ENCODE measurements at regions not wholly inside any gene's neighbourhood (a gene's known extent, or its start where the extent isn't known, plus 50 kb on each side); places are given as distances from the start of the nearest gene placed in this dataset.
A peak's percentile ranks its signal among the peaks of the same experiment; 100 is the strongest.

GRCh38 chr3:57009802-57010201 lies 50.7 kb upstream of the SPATA12 start:
- ChIA-PET POLR2A (no interaction called here), CTCF (interaction anchor here (0.5 to 1.0 kb wide), 2 partner anchors 19 to 210 kb away, joined by 3 read pairs; no protein-coding TSS in a partner anchor)
- intact Hi-C loops (cut with DNase I, micrococcal nuclease) = no loop called here
- Mint-ChIP-seq H3K4me3 (no peak overlapping the region), H3K4me1 (peaks cover 5% of the 10 kb centered on the region), H3K36me3 (ENCODE audit: low read depth) (no peaks in the 10 kb centered on the region), H3K9me3 (ENCODE audit: low read depth) (peaks cover 4% of the 10 kb centered on the region), H3K27ac (no peak overlapping the region), H3K27me3 (peaks cover 2% of the 10 kb centered on the region)
- ATAC-seq (no peak), DNase-seq (no peak)

- Mint-ChIP-seq H3K27me3 (peaks cover 2% of the 10 kb centered on the region), H3K4me1 (peaks cover 5% of the 10 kb centered on the region), H3K4me3 (no peak overlapping the region), H3K27ac (no peak overlapping the region), H3K9me3 (ENCODE audit: low read depth) (peaks cover 4% of the 10 kb centered on the region), H3K36me3 (ENCODE audit: low read depth) (no peaks in the 10 kb centered on the region)
- DNase-seq = no peak
- ChIA-PET POLR2A (no interaction called here), CTCF (interaction anchor here (1.0 to 6.2 kb wide), 2 partner anchors 14 to 19 kb away, joined by 3 to 30 read pairs; no protein-coding TSS in a partner anchor)
- intact Hi-C loops (cut with DNase I, micrococcal nuclease) = no loop called here
- ATAC-seq = no peak
Measured at GRCh38 chr3:57009367-57009766, 51.1 kb upstream of the SPATA12 start.

- Mint-ChIP-seq H3K27ac (peak overlapping the region; percentile 59), H3K4me1 (peaks cover 5% of the 10 kb centered on the region), H3K4me3 (no peak overlapping the region), H3K9me3 (ENCODE audit: low read depth) (no peaks in the 10 kb centered on the region), H3K36me3 (ENCODE audit: low read depth) (no peaks in the 10 kb centered on the region), H3K27me3 (peaks cover 2% of the 10 kb centered on the region)
- ATAC-seq = peak; percentile 83
- ChIA-PET CTCF (interaction anchor here (0.5 to 6.2 kb wide), 5 partner anchors 12 to 48 kb away, joined by 3 to 30 read pairs (median 4); no protein-coding TSS in a partner anchor), POLR2A (interaction anchor here (0.6 kb wide), 1 partner anchor 305 kb away, joined by 7 read pairs; no protein-coding TSS in a partner anchor)
- DNase-seq = peak; percentile 53
- intact Hi-C loops (cut with DNase I, micrococcal nuclease) = no loop called here
Measured at GRCh38 chr3:57007521-57008460, 52.7 kb upstream of the SPATA12 start.

DNA sequence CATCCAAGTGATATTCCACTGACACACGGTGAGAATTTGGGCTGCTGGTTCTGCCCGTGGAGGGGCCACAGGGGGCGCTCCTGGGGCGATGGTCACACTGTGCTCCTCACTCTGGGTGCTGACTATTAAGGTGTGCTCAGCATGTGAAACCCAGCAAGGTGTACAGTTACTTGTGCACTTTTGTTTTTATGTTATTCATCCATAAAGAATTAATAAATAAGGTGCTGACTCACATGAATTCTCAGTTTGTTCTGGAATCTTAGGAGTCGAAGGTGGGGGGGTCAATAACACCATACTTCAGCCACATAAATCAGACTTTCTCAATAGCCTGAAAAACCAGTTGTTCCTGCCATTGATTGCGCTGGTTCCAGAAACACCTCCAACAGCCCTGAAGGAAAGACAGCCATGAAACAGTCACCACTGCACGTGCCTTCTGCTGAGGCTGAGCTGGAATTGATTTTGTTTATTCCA lies 53.5 kb upstream of the SPATA12 start:
- POLR2A ChIA-PET = no interaction called here
- Mint-ChIP-seq H3K9me3 (ENCODE audit: low read depth) (no peaks in the 10 kb centered on the region), H3K36me3 (ENCODE audit: low read depth) (no peaks in the 10 kb centered on the region), H3K4me1 (peaks cover 5% of the 10 kb centered on the region), H3K4me3 (no peak overlapping the region), H3K27me3 (peaks cover 2% of the 10 kb centered on the region), H3K27ac (no peak overlapping the region)
- CTCF ChIA-PET = interaction anchor here (0.5 to 6.2 kb wide), 4 partner anchors 11 to 24 kb away, joined by 3 to 30 read pairs (median 4); no protein-coding TSS in a partner anchor
- intact Hi-C loops (cut with DNase I, micrococcal nuclease) = no loop called here
- no peak for DNase-seq
- no peak for ATAC-seq

DNA sequence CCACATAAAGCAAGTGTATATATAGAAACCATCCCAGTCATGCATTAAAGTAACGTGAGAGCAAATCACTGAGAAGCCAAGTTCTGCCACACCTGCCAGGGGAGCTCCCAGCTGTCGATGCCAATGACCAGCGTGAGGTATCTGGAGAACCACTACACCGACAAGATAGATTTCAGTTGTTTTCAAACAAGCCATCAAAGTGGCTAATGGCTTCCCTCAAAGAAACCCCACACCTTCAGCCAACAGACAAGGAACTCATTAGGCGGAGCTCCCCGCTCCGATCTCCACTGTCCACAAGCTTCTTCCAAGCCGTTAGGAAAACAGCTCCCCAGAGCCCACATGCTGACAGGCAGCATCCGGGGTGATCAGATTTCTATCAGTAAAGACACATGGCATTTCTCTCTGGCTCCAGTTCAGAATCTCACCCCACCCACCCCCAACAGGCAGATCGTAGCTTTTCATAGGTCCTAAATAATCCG lies 54.2 kb upstream of the SPATA12 start:
- DNase-seq = no peak
- ChIA-PET POLR2A (no interaction called here), CTCF (interaction anchor here (6.2 kb wide), 1 partner anchor 11 kb away, joined by 30 read pairs; no protein-coding TSS in a partner anchor)
- Mint-ChIP-seq H3K4me1 (peaks cover 5% of the 10 kb centered on the region), H3K9me3 (ENCODE audit: low read depth) (no peaks in the 10 kb centered on the region), H3K4me3 (no peak overlapping the region), H3K36me3 (ENCODE audit: low read depth) (no peaks in the 10 kb centered on the region), H3K27me3 (peaks cover 2% of the 10 kb centered on the region), H3K27ac (no peak overlapping the region)
- ATAC-seq = no peak
- intact Hi-C loops (cut with DNase I, micrococcal nuclease) = no loop called here

GRCh38 chr3:57004229-57004628 lies 56.2 kb upstream of the SPATA12 start:
- Mint-ChIP-seq H3K27ac (no peak overlapping the region), H3K27me3 (peaks cover 2% of the 10 kb centered on the region), H3K4me1 (peaks cover 5% of the 10 kb centered on the region), H3K36me3 (ENCODE audit: low read depth) (no peaks in the 10 kb centered on the region), H3K9me3 (ENCODE audit: low read depth) (no peaks in the 10 kb centered on the region), H3K4me3 (no peak overlapping the region)
- ChIA-PET POLR2A (no interaction called here), CTCF (interaction anchor here (6.2 kb wide), 1 partner anchor 9 kb away, joined by 30 read pairs; no protein-coding TSS in a partner anchor)
- ATAC-seq = no peak
- no peak for DNase-seq
- intact Hi-C loops (cut with DNase I, micrococcal nuclease) = no loop called here

GRCh38 chr3:57003676-57004075 lies 56.8 kb upstream of the SPATA12 start:
- Mint-ChIP-seq H3K27ac (no peak overlapping the region), H3K9me3 (ENCODE audit: low read depth) (no peaks in the 10 kb centered on the region), H3K4me1 (peaks cover 5% of the 10 kb centered on the region), H3K4me3 (no peak overlapping the region), H3K36me3 (ENCODE audit: low read depth) (no peaks in the 10 kb centered on the region), H3K27me3 (peaks cover 2% of the 10 kb centered on the region)
- ChIA-PET POLR2A (no interaction called here), CTCF (interaction anchor here (6.2 kb wide), 1 partner anchor 8 kb away, joined by 30 read pairs; no protein-coding TSS in a partner anchor)
- DNase-seq (no peak), ATAC-seq (no peak)
- intact Hi-C loops (cut with DNase I, micrococcal nuclease) = no loop called here

GRCh38 chr3:57001356-57001755 lies 59.1 kb upstream of the SPATA12 start:
- Mint-ChIP-seq H3K27ac (no peak overlapping the region), H3K4me3 (no peak overlapping the region), H3K4me1 (no peaks in the 10 kb centered on the region), H3K27me3 (peaks cover 2% of the 10 kb centered on the region), H3K36me3 (ENCODE audit: low read depth) (no peaks in the 10 kb centered on the region), H3K9me3 (ENCODE audit: low read depth) (no peaks in the 10 kb centered on the region)
- DNase-seq = no peak
- POLR2A ChIA-PET = no interaction called here
- intact Hi-C loops (cut with DNase I, micrococcal nuclease) = no loop called here
- CTCF ChIA-PET = no interaction called here
- no peak for ATAC-seq

DNA sequence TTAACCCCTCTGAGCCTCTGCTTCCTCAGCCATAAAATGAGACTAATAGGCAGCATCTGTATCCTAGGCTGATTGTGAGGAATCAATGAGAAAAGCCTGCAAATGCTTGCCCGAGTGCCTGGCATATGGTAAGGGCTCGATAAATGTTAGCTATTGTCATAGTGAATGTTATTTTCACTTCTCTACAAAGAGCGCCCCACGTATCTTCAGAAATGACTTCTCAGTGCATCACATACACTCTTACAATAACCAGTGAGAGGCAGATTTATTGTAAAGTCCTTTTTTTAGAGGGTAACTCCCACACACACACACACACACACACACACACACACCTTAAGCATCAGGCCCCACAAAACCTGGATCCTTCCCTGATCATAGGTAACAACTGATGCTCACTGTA lies 60.5 kb upstream of the SPATA12 start:
- H3K9me3 Mint-ChIP-seq (ENCODE audit: low read depth) = no peaks in the 10 kb centered on the region
- H3K36me3 Mint-ChIP-seq (ENCODE audit: low read depth) = no peaks in the 10 kb centered on the region
- no peak overlapping the region for H3K4me3 Mint-ChIP-seq
- ChIA-PET CTCF (interaction anchor here (0.7 to 2.2 kb wide), 3 partner anchors 11 to 208 kb away, joined by 3 to 10 read pairs (median 4); no protein-coding TSS in a partner anchor), POLR2A (no interaction called here)
- DNase-seq = no peak
- H3K4me1 Mint-ChIP-seq = peaks cover 3% of the 10 kb centered on the region
- intact Hi-C loops (cut with DNase I, micrococcal nuclease) = no loop called here
- ATAC-seq = no peak
- H3K27me3 Mint-ChIP-seq = peaks cover 2% of the 10 kb centered on the region
- no peak overlapping the region for H3K27ac Mint-ChIP-seq

GRCh38 chr3:56999547-56999946 lies 60.9 kb upstream of the SPATA12 start:
- no peaks in the 10 kb centered on the region for H3K9me3 Mint-ChIP-seq (ENCODE audit: low read depth)
- ChIA-PET CTCF (interaction anchor here (0.6 to 2.2 kb wide), 6 partner anchors 10 to 1493 kb away, joined by 3 to 10 read pairs (median 4); no protein-coding TSS in a partner anchor), POLR2A (no interaction called here)
- no peak overlapping the region for H3K4me3 Mint-ChIP-seq
- H3K4me1 Mint-ChIP-seq = peaks cover 3% of the 10 kb centered on the region
- no peaks in the 10 kb centered on the region for H3K36me3 Mint-ChIP-seq (ENCODE audit: low read depth)
- ATAC-seq (no peak), DNase-seq (no peak)
- no peak overlapping the region for H3K27ac Mint-ChIP-seq
- intact Hi-C loops (cut with DNase I, micrococcal nuclease) = no loop called here
- H3K27me3 Mint-ChIP-seq = peaks cover 2% of the 10 kb centered on the region

DNA sequence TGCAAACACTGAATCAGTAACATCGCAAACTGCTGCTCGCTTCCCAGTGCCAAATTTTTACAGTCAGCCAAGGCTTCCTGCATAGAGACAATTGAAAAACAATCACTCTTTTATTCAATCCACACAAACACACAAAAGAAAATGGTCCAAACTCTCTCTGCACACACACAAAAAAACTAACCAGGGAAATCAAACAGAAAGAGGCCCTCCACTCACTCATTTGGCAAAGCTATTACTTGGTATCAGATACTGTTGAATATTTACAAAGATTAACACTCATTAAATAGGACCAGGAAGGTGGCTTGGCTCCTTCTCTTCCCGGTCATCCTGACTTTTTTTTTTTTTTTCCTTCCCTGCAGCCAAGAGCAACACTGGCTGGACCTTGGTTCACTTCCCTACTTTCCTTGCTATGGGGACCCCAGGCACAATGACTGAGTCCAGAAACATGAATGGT lies 62.4 kb upstream of the SPATA12 start:
- no peak overlapping the region for H3K27ac Mint-ChIP-seq
- H3K4me3 Mint-ChIP-seq = no peak overlapping the region
- CTCF ChIA-PET = interaction anchor here (0.6 to 3.5 kb wide), 7 partner anchors 9 to 215 kb away, joined by 3 to 16 read pairs (median 5); no protein-coding TSS in a partner anchor
- DNase-seq = no peak
- H3K4me1 Mint-ChIP-seq = peaks cover 3% of the 10 kb centered on the region
- H3K9me3 Mint-ChIP-seq (ENCODE audit: low read depth) = no peaks in the 10 kb centered on the region
- intact Hi-C loops (cut with DNase I, micrococcal nuclease) = no loop called here
- no peaks in the 10 kb centered on the region for H3K36me3 Mint-ChIP-seq (ENCODE audit: low read depth)
- POLR2A ChIA-PET = no interaction called here
- no peak for ATAC-seq
- H3K27me3 Mint-ChIP-seq = no peaks in the 10 kb centered on the region

Data from activated CD4-positive, alpha-beta T cell treated with anti-CD3 and anti-CD28 coated beads for 36 hours (primary cell).